ENCODE measurements at regions not wholly inside any gene's neighbourhood (a gene's known extent, or its start where the extent isn't known, plus 50 kb on each side); places are given as distances from the start of the nearest gene placed in this dataset.

DNA sequence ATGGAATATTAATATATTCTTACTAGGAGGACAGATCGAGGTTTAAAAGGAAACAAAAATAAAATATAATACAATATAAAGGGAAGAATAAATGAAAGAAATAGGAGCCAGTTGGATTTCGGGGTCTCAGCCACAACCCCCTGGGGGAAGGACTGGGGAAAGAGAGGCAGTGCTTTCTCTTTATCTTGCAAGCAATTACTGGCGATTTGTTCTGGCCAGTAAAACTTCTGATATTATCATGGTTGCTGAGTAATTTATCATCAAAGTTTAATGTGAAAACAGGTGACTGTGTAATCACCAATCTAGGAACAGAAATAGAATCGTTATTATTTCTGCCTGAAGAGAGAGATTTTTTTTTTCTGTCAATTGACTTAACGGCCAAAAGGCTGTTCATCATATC, 917.7 kb upstream of the CELF4 start:
- Histone ChIP-seq H3K9me3 (no peaks in the 10 kb centered on the region), H3K27me3 (no peaks in the 10 kb centered on the region), H3K4me1 (no peaks in the 10 kb centered on the region), H3K36me3 (ENCODE audit: low read depth, missing control alignments) (no peaks in the 10 kb centered on the region), H3K4me3 (no peak overlapping the region), H3K27ac (no peak overlapping the region)
- intact Hi-C loops (cut with DNase I; ENCODE audit: low total_unique reads), result no loop called here
- no peak for DNase-seq
- 66 to 70% methylated on average over 5 of the region's 5 CpGs for WGBS, 2 donors
- TF ChIP-seq POLR2A (IDR thresholded peaks at IDR 0.05), result no peak

DNA sequence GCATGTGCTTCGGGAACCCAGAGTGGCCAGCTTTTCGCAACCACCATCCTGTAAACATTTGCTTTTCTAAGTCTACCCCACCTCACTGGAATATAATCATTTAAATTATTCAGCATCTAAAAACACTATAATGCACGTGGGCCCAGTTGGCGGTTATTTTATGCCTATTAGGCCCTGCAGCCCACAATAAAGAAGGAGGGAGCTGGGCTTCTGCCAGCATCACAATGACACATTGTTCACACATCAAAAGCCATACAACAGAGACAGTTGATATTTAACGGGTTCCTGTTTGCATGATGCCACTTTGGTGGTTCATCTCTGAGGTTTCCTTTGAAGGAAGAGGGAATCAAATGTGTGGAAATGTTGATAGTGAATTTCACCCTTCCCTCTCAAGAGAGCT, 916.0 kb upstream of the CELF4 start:
- intact Hi-C loops (cut with DNase I; ENCODE audit: low total_unique reads), result no loop called here
- H3K4me1 ChIP-seq, result no peaks in the 10 kb centered on the region
- no peak overlapping the region for H3K4me3 ChIP-seq
- no peak overlapping the region for H3K27ac ChIP-seq
- no peak for DNase-seq
- TF ChIP-seq, protein P1, sequence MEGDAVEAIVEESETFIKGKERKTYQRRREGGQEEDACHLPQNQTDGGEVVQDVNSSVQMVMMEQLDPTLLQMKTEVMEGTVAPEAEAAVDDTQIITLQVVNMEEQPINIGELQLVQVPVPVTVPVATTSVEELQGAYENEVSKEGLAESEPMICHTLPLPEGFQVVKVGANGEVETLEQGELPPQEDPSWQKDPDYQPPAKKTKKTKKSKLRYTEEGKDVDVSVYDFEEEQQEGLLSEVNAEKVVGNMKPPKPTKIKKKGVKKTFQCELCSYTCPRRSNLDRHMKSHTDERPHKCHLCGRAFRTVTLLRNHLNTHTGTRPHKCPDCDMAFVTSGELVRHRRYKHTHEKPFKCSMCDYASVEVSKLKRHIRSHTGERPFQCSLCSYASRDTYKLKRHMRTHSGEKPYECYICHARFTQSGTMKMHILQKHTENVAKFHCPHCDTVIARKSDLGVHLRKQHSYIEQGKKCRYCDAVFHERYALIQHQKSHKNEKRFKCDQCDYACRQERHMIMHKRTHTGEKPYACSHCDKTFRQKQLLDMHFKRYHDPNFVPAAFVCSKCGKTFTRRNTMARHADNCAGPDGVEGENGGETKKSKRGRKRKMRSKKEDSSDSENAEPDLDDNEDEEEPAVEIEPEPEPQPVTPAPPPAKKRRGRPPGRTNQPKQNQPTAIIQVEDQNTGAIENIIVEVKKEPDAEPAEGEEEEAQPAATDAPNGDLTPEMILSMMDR (IDR thresholded peaks at IDR 0.05), result no peak
- no peak for TF ChIP-seq POLR2A (IDR thresholded peaks at IDR 0.05)
- no peaks in the 10 kb centered on the region for H3K9me3 ChIP-seq
- 79 to 89% methylated on average over 5 of the region's 5 CpGs for WGBS, 2 donors
- H3K27me3 ChIP-seq, result no peaks in the 10 kb centered on the region
- H3K36me3 ChIP-seq (ENCODE audit: low read depth, missing control alignments), result no peaks in the 10 kb centered on the region

DNA sequence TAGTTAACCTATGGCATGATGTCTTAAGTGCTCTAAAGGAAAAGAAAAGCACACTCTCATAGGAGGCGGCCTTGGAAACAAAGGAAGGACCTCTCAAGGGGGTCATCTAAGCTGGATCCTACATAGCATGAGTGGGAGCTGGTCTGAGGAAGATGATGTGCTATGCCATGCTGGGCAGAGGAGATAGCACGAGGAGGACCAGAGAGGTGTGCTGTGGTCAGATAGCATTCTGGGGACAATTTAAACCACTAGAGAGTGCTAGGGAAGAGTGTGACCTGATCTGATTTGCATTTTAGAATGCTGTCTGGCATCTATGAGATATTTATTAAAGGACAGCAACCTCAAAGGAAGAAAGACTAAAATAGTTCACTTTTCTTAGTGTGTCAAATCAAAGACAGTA, 910.1 kb upstream of the CELF4 start:
- WGBS, 2 donors, result 89 to 91% methylated on average over 2 of the region's 2 CpGs
- Histone ChIP-seq H3K9me3 (no peaks in the 10 kb centered on the region), H3K27me3 (no peaks in the 10 kb centered on the region), H3K4me3 (no peak overlapping the region), H3K27ac (no peak overlapping the region), H3K4me1 (no peaks in the 10 kb centered on the region), H3K36me3 (ENCODE audit: low read depth, missing control alignments) (no peaks in the 10 kb centered on the region)
- TF ChIP-seq POLR2A (IDR thresholded peaks at IDR 0.05), result no peak
- TF ChIP-seq, protein P1 (IDR thresholded peaks at IDR 0.05), result no peak
- DNase-seq, result no peak
- intact Hi-C loops (cut with DNase I; ENCODE audit: low total_unique reads), result no loop called here

DNA sequence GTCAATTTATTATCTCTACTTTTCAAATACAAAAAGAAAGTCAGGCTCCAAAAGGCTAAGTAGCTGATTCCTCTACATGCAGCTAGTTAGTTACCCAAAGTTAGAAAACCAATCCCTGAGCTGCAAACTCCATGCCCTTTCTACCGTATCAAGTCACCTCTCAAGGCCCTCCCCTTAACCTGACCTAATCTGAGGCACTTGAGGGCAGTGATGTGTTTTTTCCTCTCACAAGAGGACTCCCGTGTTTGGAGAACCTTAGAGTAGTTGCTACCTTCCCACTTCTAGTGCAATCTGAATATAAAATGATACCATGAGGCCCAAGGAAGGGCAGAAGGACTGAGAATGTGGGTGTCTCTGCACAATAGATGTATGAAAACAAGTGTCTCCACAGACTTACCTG, 907.9 kb upstream of the CELF4 start:
- H3K4me1 ChIP-seq, result no peaks in the 10 kb centered on the region
- no peaks in the 10 kb centered on the region for H3K36me3 ChIP-seq (ENCODE audit: low read depth, missing control alignments)
- no peak for DNase-seq
- no peak overlapping the region for H3K27ac ChIP-seq
- TF ChIP-seq, protein P1 (IDR thresholded peaks at IDR 0.05), result no peak
- no peak for TF ChIP-seq POLR2A (IDR thresholded peaks at IDR 0.05)
- H3K9me3 ChIP-seq, result no peaks in the 10 kb centered on the region
- no peak overlapping the region for H3K4me3 ChIP-seq
- 87% methylated on average over 2 of the region's 2 CpGs for WGBS, 2 donors
- intact Hi-C loops (cut with DNase I; ENCODE audit: low total_unique reads), result no loop called here
- no peaks in the 10 kb centered on the region for H3K27me3 ChIP-seq

DNA sequence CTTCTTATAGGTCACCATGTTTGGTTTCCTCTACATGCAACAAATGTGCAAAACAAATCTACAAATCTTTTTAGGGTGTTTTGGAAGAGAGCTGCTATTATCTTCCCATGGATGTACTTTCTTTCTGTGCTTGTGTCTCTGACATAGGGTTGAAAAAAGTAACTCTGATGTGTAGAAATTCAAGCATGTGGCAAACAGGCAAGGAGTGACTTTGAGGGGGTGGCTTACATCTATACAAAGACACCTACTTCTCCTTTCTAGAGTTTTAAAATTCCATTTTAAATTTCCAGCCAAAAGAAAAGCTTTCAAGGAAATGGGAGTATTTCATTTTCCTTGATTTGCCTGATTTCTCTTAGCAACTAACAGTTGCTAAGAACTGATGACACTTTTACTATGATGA, 904.8 kb upstream of the CELF4 start:
- DNase-seq, result no peak
- Histone ChIP-seq H3K27ac (no peak overlapping the region), H3K36me3 (ENCODE audit: low read depth, missing control alignments) (no peaks in the 10 kb centered on the region), H3K4me1 (no peaks in the 10 kb centered on the region), H3K9me3 (no peaks in the 10 kb centered on the region), H3K27me3 (no peaks in the 10 kb centered on the region), H3K4me3 (no peak overlapping the region)
- intact Hi-C loops (cut with DNase I; ENCODE audit: low total_unique reads), result no loop called here
- TF ChIP-seq, protein P1 (IDR thresholded peaks at IDR 0.05), result no peak
- TF ChIP-seq POLR2A (IDR thresholded peaks at IDR 0.05), result no peak

Data from testis (tissue), 2 donors.